GM23338 (cell line): ENCODE measurements at regions not wholly inside any gene's neighbourhood (a gene's known extent, or its start where the extent isn't known, plus 50 kb on each side); places are given as distances from the start of the nearest gene placed in this dataset.

Experiments
- ATAC-seq: fragments of 200-7000 bp; cut with Tn5 transposase; 3 replicates; pipeline ENCODE4 v1.9.1; 2020
- DNase-seq: peaks from one replicate; pipeline ENCODE4 v3.0.0-alpha.2; 2015; ENCODE audit warnings: low spot score
- H2AFZ ChIP-seq: fragments of 200-600 bp; sonication (generic); 2 replicates; pipeline ENCODE4 v1.8.0; 2016; ENCODE audit warnings: antibody characterized with exemption, mild to moderate bottlenecking, moderate library complexity
- H3F3A ChIP-seq: fragments of 200-600 bp; sonication (generic); replicated peaks from 2 replicates; pipeline ENCODE4 v1.8.0; 2017; ENCODE audit warnings: antibody characterized with exemption, mixed run types, low read depth
- H3K27ac ChIP-seq: fragments of 200-600 bp; sonication (generic); 2 replicates; pipeline ENCODE4 v1.6.1; 2016; ENCODE audit warnings: low read depth
- H3K27me3 ChIP-seq: fragments of 200-600 bp; sonication (generic); 2 replicates; pipeline ENCODE4 v1.8.0; 2016; ENCODE audit warnings: mild to moderate bottlenecking, mixed run types, moderate library complexity; ENCODE audit not compliant: insufficient read depth
- H3K36me3 ChIP-seq: fragments of 200-600 bp; sonication (generic); 2 replicates; pipeline ENCODE4 v1.8.0; 2016; ENCODE audit warnings: mild to moderate bottlenecking; ENCODE audit not compliant: insufficient read depth
- H3K4me1 ChIP-seq: fragments of 200-600 bp; sonication (generic); 2 replicates; pipeline ENCODE4 v1.8.0; 2016; ENCODE audit warnings: mild to moderate bottlenecking, moderate library complexity; ENCODE audit not compliant: insufficient read depth
- H3K4me2 ChIP-seq: fragments of 200-600 bp; sonication (generic); 2 replicates; pipeline ENCODE4 v1.7.1; 2017; ENCODE audit warnings: mixed run types
- H3K4me3 ChIP-seq: fragments of 200-600 bp; sonication (generic); 2 replicates; pipeline ENCODE4 v1.6.1; 2016; ENCODE audit warnings: mixed run types
- H3K79me2 ChIP-seq: fragments of 200-600 bp; sonication (generic); replicated peaks from 2 replicates; pipeline ENCODE4 v1.8.0; 2017; ENCODE audit warnings: mild to moderate bottlenecking; ENCODE audit not compliant: insufficient read depth
- H3K9me2 ChIP-seq: fragments of 200-600 bp; sonication (generic); 2 replicates; pipeline ENCODE4 v1.8.0; 2017; ENCODE audit not compliant: insufficient read depth
- H4K20me1 ChIP-seq: fragments of 200-600 bp; sonication (generic); replicated peaks from 2 replicates; pipeline ENCODE4 v1.8.0; 2017; ENCODE audit warnings: mild to moderate bottlenecking; ENCODE audit not compliant: insufficient read depth
- H3K27ac Mint-ChIP-seq: 2 replicates; pipeline ENCODE4 v1.8.0; 2020; ENCODE audit warnings: inconsistent platforms, mild to moderate bottlenecking, moderate library complexity, mixed read lengths
- H3K27me3 Mint-ChIP-seq: 3 replicates; pipeline ENCODE4 v1.8.0; 2022; ENCODE audit warnings: low read depth, mild to moderate bottlenecking, moderate library complexity, mixed read lengths, inconsistent platforms; ENCODE audit not compliant: insufficient read depth, poor library complexity
- H3K36me3 Mint-ChIP-seq: 3 replicates; pipeline ENCODE4 v1.8.0; 2021; ENCODE audit warnings: low read depth, mild to moderate bottlenecking, inconsistent platforms, moderate library complexity, mixed read lengths
- H3K4me1 Mint-ChIP-seq: 3 replicates; pipeline ENCODE4 v1.8.0; 2020; ENCODE audit warnings: mild to moderate bottlenecking, inconsistent platforms, mixed read lengths
- H3K4me3 Mint-ChIP-seq: 3 replicates; pipeline ENCODE4 v1.8.0; 2021; ENCODE audit warnings: moderate library complexity, mild to moderate bottlenecking, inconsistent platforms, mixed read lengths
- H3K9me3 Mint-ChIP-seq: 3 replicates; pipeline ENCODE4 v1.8.0; 2020; ENCODE audit warnings: moderate library complexity, mild to moderate bottlenecking, inconsistent platforms, mixed read lengths
- CREB1 ChIP-seq: fragments of 250-450 bp; sonication (Bioruptor Pico); IDR thresholded peaks from 2 replicates; pipeline ENCODE4 v1.5.0; 2020; ENCODE audit warnings: low read depth, mild to moderate bottlenecking, moderate library complexity
- EZH2 ChIP-seq: fragments of 200-600 bp; sonication (generic); IDR thresholded peaks from one replicate; pipeline ENCODE4 v1.8.0; 2017; ENCODE audit warnings: antibody characterized with exemption, mild to moderate bottlenecking, low read depth; ENCODE audit not compliant: unreplicated experiment
- EZH2phosphoT487 ChIP-seq: fragments of 200-600 bp; sonication (generic); IDR thresholded peaks from one replicate; pipeline ENCODE4 v1.8.1; 2018; ENCODE audit warnings: antibody characterized with exemption; ENCODE audit not compliant: unreplicated experiment
- POLR2AphosphoS5 ChIP-seq: IDR thresholded peaks from 2 replicates; pipeline ENCODE4 v1.6.1; 2016; ENCODE audit warnings: antibody characterized with exemption, low read depth
- ZNF114 ChIP-seq: fragments of 250-450 bp; sonication (Bioruptor Pico); IDR thresholded peaks from 2 replicates; pipeline ENCODE4 v1.5.0; 2020; ENCODE audit warnings: mild to moderate bottlenecking, moderate library complexity
- TF ChIP-seq, protein P1 (sequence below), 2 experiments: fragments of 200-600 bp in 1 of 2; sonication (generic) in 1 of 2; conservative IDR thresholded peaks; 2 replicates each; pipeline versions ENCODE4 v1.5.1 to v1.6.1; 2016 to 2017; ENCODE audit warnings: antibody characterized with exemption in 2 of 2, low read depth in 2 of 2, mild to moderate bottlenecking in 2 of 2, moderate library complexity in 1 of 2
- TF ChIP-seq, protein P2 (sequence below): IDR thresholded peaks from one replicate; pipeline ENCODE4 v1.6.1; 2018; ENCODE audit warnings: antibody characterized with exemption; ENCODE audit not compliant: unreplicated experiment

DNA sequence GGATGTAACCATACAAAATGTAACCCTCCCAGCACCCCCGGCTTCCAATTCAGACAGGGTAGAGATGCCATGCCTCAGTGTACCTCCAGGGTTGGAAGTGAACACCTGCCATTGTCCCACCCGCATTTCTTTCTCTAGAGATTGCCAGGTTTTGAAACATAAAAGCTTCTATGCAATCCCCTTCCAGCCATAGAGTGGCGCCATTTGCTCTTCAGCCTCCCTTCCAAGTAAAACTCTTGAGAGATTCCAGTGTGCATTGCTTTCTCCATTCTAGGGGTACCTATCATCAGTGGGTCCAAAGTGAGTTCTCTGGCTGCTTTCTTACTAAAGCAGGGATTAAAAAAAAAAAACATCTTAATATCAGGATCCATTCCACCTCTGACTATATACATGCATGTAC lies 133.1 kb upstream of the RPL38 start:
- TF ChIP-seq, protein P1, sequence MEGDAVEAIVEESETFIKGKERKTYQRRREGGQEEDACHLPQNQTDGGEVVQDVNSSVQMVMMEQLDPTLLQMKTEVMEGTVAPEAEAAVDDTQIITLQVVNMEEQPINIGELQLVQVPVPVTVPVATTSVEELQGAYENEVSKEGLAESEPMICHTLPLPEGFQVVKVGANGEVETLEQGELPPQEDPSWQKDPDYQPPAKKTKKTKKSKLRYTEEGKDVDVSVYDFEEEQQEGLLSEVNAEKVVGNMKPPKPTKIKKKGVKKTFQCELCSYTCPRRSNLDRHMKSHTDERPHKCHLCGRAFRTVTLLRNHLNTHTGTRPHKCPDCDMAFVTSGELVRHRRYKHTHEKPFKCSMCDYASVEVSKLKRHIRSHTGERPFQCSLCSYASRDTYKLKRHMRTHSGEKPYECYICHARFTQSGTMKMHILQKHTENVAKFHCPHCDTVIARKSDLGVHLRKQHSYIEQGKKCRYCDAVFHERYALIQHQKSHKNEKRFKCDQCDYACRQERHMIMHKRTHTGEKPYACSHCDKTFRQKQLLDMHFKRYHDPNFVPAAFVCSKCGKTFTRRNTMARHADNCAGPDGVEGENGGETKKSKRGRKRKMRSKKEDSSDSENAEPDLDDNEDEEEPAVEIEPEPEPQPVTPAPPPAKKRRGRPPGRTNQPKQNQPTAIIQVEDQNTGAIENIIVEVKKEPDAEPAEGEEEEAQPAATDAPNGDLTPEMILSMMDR (conservative IDR thresholded peaks at IDR 0.05; ENCODE audit: low read depth in 2 of 2): peak; percentile 55 to 63
- TF ChIP-seq EZH2: no peak
- H4K20me1 ChIP-seq: no peaks in the 10 kb centered on the region
- H3K9me2 ChIP-seq: no peaks in the 10 kb centered on the region; the same call in 1 of the 2 replicates
- H3K79me2 ChIP-seq: no peaks in the 10 kb centered on the region
- H3F3A ChIP-seq: no peaks in the 10 kb centered on the region
- no peak overlapping the region for H3K27ac ChIP-seq
- ATAC-seq (no peak), DNase-seq (peak; percentile 33)
- H3K4me3 ChIP-seq: no peak overlapping the region
- no peaks in the 10 kb centered on the region for H3K27me3 Mint-ChIP-seq
- no peaks in the 10 kb centered on the region for H3K36me3 Mint-ChIP-seq
- H3K27me3 ChIP-seq: no peaks in the 10 kb centered on the region
- H3K9me3 Mint-ChIP-seq: peaks cover 8% of the 10 kb centered on the region; the same call in 2 of the 3 replicates
- no peak overlapping the region for H3K27ac Mint-ChIP-seq
- no peak overlapping the region for H2AFZ ChIP-seq
- no peaks in the 10 kb centered on the region for H3K4me1 ChIP-seq
- no peak overlapping the region for H3K4me2 ChIP-seq
- H3K4me3 Mint-ChIP-seq: no peak overlapping the region
- no peaks in the 10 kb centered on the region for H3K36me3 ChIP-seq
- H3K4me1 Mint-ChIP-seq: no peaks in the 10 kb centered on the region

DNA sequence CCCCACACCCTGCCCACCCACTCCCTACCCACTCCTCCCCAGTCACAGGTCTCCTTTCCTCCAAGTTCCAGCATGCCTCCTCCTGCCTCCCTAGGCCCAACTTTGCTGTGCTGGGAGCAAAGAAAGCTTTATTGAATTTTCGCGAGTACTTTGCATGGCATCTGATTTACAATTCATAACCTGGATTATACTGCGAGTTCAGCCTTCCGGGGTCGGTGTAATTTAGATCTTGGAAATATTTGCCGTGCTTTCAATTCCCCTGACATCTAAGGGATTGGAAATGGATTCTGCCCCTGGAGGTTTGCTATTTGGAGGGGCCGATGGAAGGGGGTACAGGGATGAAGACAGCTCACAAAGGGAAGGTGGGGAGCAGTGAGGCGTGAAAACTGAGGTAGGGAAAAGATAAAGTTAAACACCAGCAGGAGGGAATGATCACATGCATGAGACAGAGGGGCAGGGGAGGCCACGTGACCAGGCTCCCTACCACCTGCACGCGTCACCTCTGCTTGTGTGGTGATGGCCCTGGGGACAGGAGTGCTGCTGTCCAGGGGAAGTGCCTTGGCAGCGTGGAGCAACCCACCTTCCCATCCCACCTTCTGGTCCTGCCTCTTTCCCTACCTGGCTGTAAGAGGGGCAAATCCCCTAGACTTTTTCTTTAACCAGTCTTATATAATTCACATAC lies 132.3 kb upstream of the RPL38 start:
- H3K4me3 ChIP-seq: no peak overlapping the region
- TF ChIP-seq, protein P2, sequence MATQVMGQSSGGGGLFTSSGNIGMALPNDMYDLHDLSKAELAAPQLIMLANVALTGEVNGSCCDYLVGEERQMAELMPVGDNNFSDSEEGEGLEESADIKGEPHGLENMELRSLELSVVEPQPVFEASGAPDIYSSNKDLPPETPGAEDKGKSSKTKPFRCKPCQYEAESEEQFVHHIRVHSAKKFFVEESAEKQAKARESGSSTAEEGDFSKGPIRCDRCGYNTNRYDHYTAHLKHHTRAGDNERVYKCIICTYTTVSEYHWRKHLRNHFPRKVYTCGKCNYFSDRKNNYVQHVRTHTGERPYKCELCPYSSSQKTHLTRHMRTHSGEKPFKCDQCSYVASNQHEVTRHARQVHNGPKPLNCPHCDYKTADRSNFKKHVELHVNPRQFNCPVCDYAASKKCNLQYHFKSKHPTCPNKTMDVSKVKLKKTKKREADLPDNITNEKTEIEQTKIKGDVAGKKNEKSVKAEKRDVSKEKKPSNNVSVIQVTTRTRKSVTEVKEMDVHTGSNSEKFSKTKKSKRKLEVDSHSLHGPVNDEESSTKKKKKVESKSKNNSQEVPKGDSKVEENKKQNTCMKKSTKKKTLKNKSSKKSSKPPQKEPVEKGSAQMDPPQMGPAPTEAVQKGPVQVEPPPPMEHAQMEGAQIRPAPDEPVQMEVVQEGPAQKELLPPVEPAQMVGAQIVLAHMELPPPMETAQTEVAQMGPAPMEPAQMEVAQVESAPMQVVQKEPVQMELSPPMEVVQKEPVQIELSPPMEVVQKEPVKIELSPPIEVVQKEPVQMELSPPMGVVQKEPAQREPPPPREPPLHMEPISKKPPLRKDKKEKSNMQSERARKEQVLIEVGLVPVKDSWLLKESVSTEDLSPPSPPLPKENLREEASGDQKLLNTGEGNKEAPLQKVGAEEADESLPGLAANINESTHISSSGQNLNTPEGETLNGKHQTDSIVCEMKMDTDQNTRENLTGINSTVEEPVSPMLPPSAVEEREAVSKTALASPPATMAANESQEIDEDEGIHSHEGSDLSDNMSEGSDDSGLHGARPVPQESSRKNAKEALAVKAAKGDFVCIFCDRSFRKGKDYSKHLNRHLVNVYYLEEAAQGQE: no peak
- no peak for TF ChIP-seq POLR2AphosphoS5
- no peak for TF ChIP-seq ZNF114 (CRISPR knock-in tag)
- TF ChIP-seq CREB1: no peak
- TF ChIP-seq, protein P1 (conservative IDR thresholded peaks at IDR 0.05; ENCODE audit: low read depth in 2 of 2): no peak
- no peak for TF ChIP-seq EZH2phosphoT487
- Mint-ChIP-seq H3K27ac (no peak overlapping the region), H3K9me3 (peaks cover 8% of the 10 kb centered on the region; the same call in 2 of the 3 replicates), H3K4me1 (no peaks in the 10 kb centered on the region), H3K4me3 (no peak overlapping the region), H3K27me3 (no peaks in the 10 kb centered on the region), H3K36me3 (no peaks in the 10 kb centered on the region)
- H3F3A ChIP-seq: no peaks in the 10 kb centered on the region
- no peaks in the 10 kb centered on the region for H3K27me3 ChIP-seq
- H3K4me2 ChIP-seq: no peak overlapping the region
- no peak for ATAC-seq
- no peak overlapping the region for H2AFZ ChIP-seq
- H4K20me1 ChIP-seq: no peaks in the 10 kb centered on the region
- H3K4me1 ChIP-seq: no peaks in the 10 kb centered on the region
- H3K27ac ChIP-seq: no peak overlapping the region
- no peak for DNase-seq
- H3K79me2 ChIP-seq: no peaks in the 10 kb centered on the region
- H3K9me2 ChIP-seq: peaks cover 5% of the 10 kb centered on the region; the same call in 1 of the 2 replicates
- H3K36me3 ChIP-seq: no peaks in the 10 kb centered on the region
